GM13977 (cell line): ENCODE measurements at regions not wholly inside any gene's neighbourhood (a gene's known extent, or its start where the extent isn't known, plus 50 kb on each side); places are given as distances from the start of the nearest gene placed in this dataset.

Source experiments
- DNase-seq: peaks from one replicate; pipeline ENCODE4 v3.0.0; 2012; ENCODE audit warnings: low spot score
- in situ Hi-C: fragments of 300-500 bp; cut with MboI; formaldehyde crosslinking; loops from one replicate; pipeline ENCODE4 v1.12.0; 2022; ENCODE audit warnings: low sequenced_read_pairs, low pct_unique_long_range_greater_than_20kb, mixed read lengths, inconsistent platforms; ENCODE audit not compliant: unreplicated experiment
- TF ChIP-seq, protein P1 (sequence below): IDR thresholded peaks from 2 replicates; pipeline ENCODE4 v1.5.1; 2012; ENCODE audit warnings: mild to moderate bottlenecking, control low read depth; ENCODE audit not compliant: insufficient read depth; ENCODE audit errors: extremely low read depth, missing control alignments

DNA sequence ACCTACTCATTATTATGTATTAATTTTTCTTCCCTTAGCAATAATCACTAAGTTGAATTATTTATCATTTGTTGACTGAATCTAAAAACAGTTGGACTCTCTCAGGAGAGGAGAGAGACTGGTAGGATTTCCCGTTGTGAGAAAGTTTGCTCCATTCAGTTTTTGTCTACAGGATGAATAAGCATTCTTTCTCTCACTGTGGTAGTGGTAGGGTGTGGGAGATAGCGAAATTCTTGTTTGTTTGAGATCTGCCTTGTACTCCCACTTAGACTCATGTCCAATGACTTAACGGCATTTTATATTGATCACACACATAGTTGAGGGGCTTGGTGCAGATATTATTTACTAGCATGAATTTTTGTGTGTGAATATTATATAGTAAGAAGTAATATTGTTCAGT, 421.0 kb upstream of the PDE3A start:
- no peak for DNase-seq
- TF ChIP-seq, protein P1, sequence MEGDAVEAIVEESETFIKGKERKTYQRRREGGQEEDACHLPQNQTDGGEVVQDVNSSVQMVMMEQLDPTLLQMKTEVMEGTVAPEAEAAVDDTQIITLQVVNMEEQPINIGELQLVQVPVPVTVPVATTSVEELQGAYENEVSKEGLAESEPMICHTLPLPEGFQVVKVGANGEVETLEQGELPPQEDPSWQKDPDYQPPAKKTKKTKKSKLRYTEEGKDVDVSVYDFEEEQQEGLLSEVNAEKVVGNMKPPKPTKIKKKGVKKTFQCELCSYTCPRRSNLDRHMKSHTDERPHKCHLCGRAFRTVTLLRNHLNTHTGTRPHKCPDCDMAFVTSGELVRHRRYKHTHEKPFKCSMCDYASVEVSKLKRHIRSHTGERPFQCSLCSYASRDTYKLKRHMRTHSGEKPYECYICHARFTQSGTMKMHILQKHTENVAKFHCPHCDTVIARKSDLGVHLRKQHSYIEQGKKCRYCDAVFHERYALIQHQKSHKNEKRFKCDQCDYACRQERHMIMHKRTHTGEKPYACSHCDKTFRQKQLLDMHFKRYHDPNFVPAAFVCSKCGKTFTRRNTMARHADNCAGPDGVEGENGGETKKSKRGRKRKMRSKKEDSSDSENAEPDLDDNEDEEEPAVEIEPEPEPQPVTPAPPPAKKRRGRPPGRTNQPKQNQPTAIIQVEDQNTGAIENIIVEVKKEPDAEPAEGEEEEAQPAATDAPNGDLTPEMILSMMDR = no peak
- in situ Hi-C loops = no loop called here

DNA sequence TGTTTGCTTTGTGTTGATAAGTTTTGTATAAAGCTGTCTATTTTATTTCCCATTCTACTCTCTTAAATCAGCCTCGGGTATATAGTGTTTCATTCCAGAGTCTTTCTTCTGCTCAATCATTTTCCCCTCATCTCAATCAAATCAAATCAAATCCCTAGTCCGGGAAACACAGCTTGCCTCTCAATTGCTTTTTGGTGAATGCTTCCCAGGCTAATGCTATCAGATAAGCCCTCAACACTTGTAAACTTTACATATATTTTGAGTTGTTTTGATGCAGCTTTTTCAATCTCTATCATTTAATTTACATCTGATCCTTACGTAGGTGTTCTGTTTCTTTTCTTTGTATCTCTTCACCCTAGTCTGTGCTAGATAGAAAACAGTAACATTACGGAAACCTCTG, 416.7 kb upstream of the PDE3A start:
- in situ Hi-C loops = no loop called here

DNA sequence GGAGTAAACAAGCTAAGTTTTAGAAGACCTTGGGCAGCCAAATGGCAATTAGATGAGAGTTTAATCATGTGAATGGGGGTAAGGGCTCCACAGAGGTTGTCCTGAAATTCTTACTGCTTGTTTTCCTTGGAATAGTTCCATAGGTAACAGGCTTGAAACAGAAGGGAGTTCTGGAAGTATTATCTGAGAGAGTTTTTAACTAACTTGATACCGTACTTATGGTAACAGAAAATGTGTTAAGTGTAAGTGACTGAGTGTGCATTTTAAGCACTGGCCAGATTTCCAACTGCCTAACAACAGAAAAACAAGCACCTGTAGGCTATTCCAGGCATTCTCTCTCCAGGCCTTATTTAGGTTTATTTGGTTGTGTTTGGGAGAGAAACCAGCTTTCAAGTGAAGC, 414.6 kb upstream of the PDE3A start:
- in situ Hi-C loops = no loop called here
- DNase-seq = no peak
- TF ChIP-seq, protein P1 = no peak

More for the DNA sequence above, 416.7 kb upstream of the PDE3A start:
- no peak for DNase-seq
- TF ChIP-seq, protein P1 = no peak

GRCh38 chr12:19954163-19954562, 414.2 kb upstream of the PDE3A start:
- TF ChIP-seq, protein P1 = no peak
- no peak for DNase-seq
- in situ Hi-C loops = no loop called here

DNA sequence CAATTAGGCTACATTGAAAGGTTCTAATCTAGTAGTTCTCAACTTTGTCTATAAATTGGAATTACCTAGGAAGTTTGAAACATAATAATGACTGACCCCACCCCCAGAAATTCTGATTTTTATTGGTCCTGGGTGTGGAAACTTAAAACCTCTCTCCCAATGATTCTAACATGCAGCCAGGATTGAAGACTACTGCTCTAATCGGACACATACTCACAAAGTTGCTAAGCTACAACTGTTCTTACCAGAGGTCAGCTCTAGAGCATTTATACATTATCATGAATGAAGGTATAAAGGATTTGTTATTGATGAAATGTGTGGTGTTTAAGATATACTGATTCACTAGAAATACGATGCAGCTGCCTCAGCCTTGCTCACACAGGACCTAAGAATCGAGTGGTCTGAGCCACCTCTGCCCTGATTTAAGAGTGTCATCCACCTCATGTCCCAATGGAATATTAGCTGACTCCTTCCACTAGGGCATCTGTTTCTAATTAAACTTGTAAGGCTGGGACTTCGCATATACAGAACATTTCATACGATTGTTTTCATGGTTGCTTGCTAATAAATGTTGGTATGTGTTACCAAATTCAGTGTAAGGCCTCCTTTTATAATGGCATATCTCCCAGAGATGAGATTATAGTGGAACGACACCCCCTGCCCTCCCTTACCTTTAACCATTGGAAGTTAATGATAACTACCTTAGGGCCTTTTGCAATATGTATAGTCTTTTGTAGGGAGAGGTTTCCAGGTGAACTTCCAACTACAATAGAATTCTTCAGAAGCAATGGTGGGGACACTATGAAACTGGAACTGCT, 410.8 kb upstream of the PDE3A start:
- in situ Hi-C loops = no loop called here
- no peak for DNase-seq
- TF ChIP-seq, protein P1 = no peak

DNA sequence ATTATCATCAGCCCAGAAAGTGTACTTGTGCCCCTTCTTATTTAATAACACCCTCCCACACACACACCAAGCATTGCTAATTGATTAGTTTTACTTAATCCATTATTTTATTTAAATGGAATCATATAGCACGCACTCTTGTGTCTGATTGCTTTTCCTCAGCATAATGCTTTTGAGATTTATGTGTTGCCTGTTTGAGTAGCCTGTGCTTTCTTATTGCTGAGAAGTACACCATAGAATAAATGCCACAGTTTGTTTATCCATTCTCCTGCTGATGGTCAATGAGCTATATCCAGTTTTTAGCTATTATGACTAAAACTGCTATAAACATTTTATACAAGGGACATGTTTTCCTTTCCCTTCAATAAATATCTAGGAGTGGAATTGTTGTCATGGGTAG, 409.9 kb upstream of the PDE3A start:
- TF ChIP-seq, protein P1 = no peak
- no peak for DNase-seq
- in situ Hi-C loops = no loop called here
